Neural progenitor cell (in vitro differentiated cells): ENCODE measurements at regions not wholly inside any gene's neighbourhood (a gene's known extent, or its start where the extent isn't known, plus 50 kb on each side); places are given as distances from the start of the nearest gene placed in this dataset.

ENCODE experiments used
- EZH2 ChIP-seq: fragments of 200-600 bp; sonication (generic); IDR thresholded peaks from 2 replicates; pipeline ENCODE4 v1.6.1; 2017; ENCODE audit warnings: antibody characterized with exemption, mild to moderate bottlenecking, moderate library complexity
- TF ChIP-seq, protein P1 (sequence below): fragments of 200-600 bp; sonication (generic); IDR thresholded peaks from 2 replicates; pipeline ENCODE4 v1.5.1; 2017; ENCODE audit warnings: antibody characterized with exemption, mild to moderate bottlenecking

DNA sequence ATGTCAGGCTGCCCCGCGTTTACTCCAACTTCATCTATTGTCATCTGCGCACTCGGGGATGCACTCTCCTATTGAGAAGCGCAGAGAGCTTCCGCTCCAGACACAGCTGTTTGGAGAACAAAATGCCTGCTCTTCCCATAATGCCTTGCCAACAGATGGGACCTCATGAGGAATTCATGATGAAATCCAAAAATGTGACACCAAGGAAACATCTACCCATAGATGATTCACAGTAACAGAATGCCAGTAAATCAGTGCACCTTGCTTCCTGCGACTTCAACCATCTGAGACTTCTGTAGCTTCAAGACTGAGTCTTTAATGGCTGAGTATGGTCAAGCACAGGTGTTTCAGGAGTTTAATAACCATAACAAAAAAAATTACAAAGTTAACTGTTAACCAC is 1144.9 kb upstream of the GOT2 start:
- TF ChIP-seq, protein P1, sequence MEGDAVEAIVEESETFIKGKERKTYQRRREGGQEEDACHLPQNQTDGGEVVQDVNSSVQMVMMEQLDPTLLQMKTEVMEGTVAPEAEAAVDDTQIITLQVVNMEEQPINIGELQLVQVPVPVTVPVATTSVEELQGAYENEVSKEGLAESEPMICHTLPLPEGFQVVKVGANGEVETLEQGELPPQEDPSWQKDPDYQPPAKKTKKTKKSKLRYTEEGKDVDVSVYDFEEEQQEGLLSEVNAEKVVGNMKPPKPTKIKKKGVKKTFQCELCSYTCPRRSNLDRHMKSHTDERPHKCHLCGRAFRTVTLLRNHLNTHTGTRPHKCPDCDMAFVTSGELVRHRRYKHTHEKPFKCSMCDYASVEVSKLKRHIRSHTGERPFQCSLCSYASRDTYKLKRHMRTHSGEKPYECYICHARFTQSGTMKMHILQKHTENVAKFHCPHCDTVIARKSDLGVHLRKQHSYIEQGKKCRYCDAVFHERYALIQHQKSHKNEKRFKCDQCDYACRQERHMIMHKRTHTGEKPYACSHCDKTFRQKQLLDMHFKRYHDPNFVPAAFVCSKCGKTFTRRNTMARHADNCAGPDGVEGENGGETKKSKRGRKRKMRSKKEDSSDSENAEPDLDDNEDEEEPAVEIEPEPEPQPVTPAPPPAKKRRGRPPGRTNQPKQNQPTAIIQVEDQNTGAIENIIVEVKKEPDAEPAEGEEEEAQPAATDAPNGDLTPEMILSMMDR, result no peak
- TF ChIP-seq EZH2, result no peak
